A549 (cell line): ENCODE measurements at regions not wholly inside any gene's neighbourhood (a gene's known extent, or its start where the extent isn't known, plus 50 kb on each side); places are given as distances from the start of the nearest gene placed in this dataset.

ENCODE experiments used
- ATAC-seq, 2 experiments: fragments of 200-7000 bp in 1 of 2; fragments of >200 bp in 1 of 2; cut with Nextera tagmentation in 1 of 2; cut with Tn5 transposase in 1 of 2; 3 replicates each; pipeline versions ENCODE4 v1.8.0 to v1.9.1; 2018 to 2020; ENCODE audit warnings: mild to moderate bottlenecking in 1 of 2, moderate library complexity in 1 of 2
- CTCF ChIA-PET: fragments of 300-600 bp; sonication (Branson Sonifier 250); formaldehyde crosslinking; extraction: SDS; loops from one replicate; lab custom pipeline; 2021; ENCODE audit warnings: antibody characterized with exemption, inconsistent platforms; lab: Yijun Ruan, JAX
- POLR2A ChIA-PET: fragments of 350-600 bp; formaldehyde crosslinking; extraction: SDS; loops from one replicate; lab custom pipeline; 2021; ENCODE audit warnings: antibody characterized with exemption, inconsistent platforms; lab: Yijun Ruan, JAX
- DNase-seq, 2 experiments: peaks; one replicate each; pipeline versions ENCODE4 v3.0.0 to v3.0.0-alpha.2; 2011 to 2016; ENCODE audit warnings: low read depth in 1 of 2, low spot score in 1 of 2
- FAIRE-seq: peaks from 2 replicates; lab custom pipeline; 2011; peaks lifted over from hg19 to GRCh38; lab: Jason Lieb, UNC
- H3K27ac ChIP-seq, 2 experiments: fragments of >200 bp; sonication (Bioruptor Twin); formaldehyde crosslinking; 3 replicates each; pipeline ENCODE4 v1.5.1; 2016 to 2017
- H3K4me1 ChIP-seq: fragments of >200 bp; sonication (Bioruptor Twin); formaldehyde crosslinking; 3 replicates; pipeline ENCODE4 v1.6.1; 2016
- H3K4me2 ChIP-seq: fragments of >200 bp; sonication (Bioruptor Twin); formaldehyde crosslinking; 3 replicates; pipeline ENCODE4 v1.6.1; 2016
- H3K4me3 ChIP-seq: fragments of >200 bp; sonication (Bioruptor Twin); formaldehyde crosslinking; 3 replicates; pipeline ENCODE4 v1.5.1; 2016
- H3K9me3 ChIP-seq: fragments of >200 bp; sonication (Bioruptor Twin); formaldehyde crosslinking; 3 replicates; pipeline ENCODE4 v1.6.1; 2016
- CHD4 ChIP-seq: fragments of 200-600 bp; sonication (generic); IDR thresholded peaks from 2 replicates; pipeline ENCODE4 v1.6.1; 2016; ENCODE audit warnings: antibody characterized with exemption, mild to moderate bottlenecking, borderline replicate concordance
- EHF ChIP-seq: fragments of 250-450 bp; sonication (Bioruptor Pico); IDR thresholded peaks from 2 replicates; pipeline ENCODE4 v1.5.0; 2020; ENCODE audit warnings: mild to moderate bottlenecking
- FOSL2 ChIP-seq, 2 experiments: fragments of 450-650 bp in 1 of 2; fragments of >200 bp in 1 of 2; sonication (Bioruptor Twin) in 1 of 2; formaldehyde crosslinking; IDR thresholded peaks; 2 replicates each; pipeline versions ENCODE4 v1.5.0 to v1.6.1; 2016 to 2020; ENCODE audit warnings: mild to moderate bottlenecking in 1 of 2, moderate library complexity in 1 of 2
- HEYL ChIP-seq: fragments of 250-450 bp; sonication (Bioruptor Pico); IDR thresholded peaks from 2 replicates; pipeline ENCODE4 v1.8.0; 2021; ENCODE audit warnings: mild to moderate bottlenecking, moderate library complexity
- JUNB ChIP-seq: fragments of >200 bp; sonication (Bioruptor Twin); formaldehyde crosslinking; IDR thresholded peaks from 2 replicates; pipeline ENCODE4 v1.6.1; 2016
- KDM5A ChIP-seq: fragments of 200-600 bp; sonication (generic); IDR thresholded peaks from 2 replicates; pipeline ENCODE4 v1.6.1; 2016; ENCODE audit warnings: antibody characterized with exemption, mild to moderate bottlenecking
- MAFK ChIP-seq: fragments of 450-650 bp; IDR thresholded peaks from 2 replicates; pipeline ENCODE4 v1.6.1; 2014; ENCODE audit not compliant: partially characterized antibody
- MAZ ChIP-seq: fragments of 150-350 bp; IDR thresholded peaks from 2 replicates; pipeline ENCODE4 v1.6.1; 2014; ENCODE audit warnings: antibody characterized with exemption, low read depth, low read length, borderline replicate concordance
- NPAS2 ChIP-seq: fragments of 250-450 bp; sonication (Bioruptor Pico); IDR thresholded peaks from 2 replicates; pipeline ENCODE4 v1.8.0; 2022; ENCODE audit warnings: mild to moderate bottlenecking, moderate library complexity, borderline replicate concordance
- NR3C1 ChIP-seq: fragments of >200 bp; sonication (Bioruptor Twin); formaldehyde crosslinking; IDR thresholded peaks from 3 replicates; pipeline ENCODE4 v1.6.1; 2017
- POLR2AphosphoS2 ChIP-seq: conservative IDR thresholded peaks from 2 replicates; pipeline ENCODE4 v1.6.1; 2012; ENCODE audit warnings: low read length, improper control_type of control experiment, inconsistent platforms
- RARB ChIP-seq: fragments of 250-450 bp; sonication (Bioruptor Pico); IDR thresholded peaks from 2 replicates; pipeline ENCODE4 v1.8.0; 2021; ENCODE audit warnings: mild to moderate bottlenecking, moderate library complexity
- RCOR1 ChIP-seq: fragments of 150-350 bp; IDR thresholded peaks from 2 replicates; pipeline ENCODE4 v1.6.1; 2014; ENCODE audit warnings: antibody characterized with exemption, low read length, low read depth
- RFX5 ChIP-seq: fragments of 450-650 bp; IDR thresholded peaks from 2 replicates; pipeline ENCODE4 v1.7.1; 2014; ENCODE audit warnings: antibody characterized with exemption, mild to moderate bottlenecking, moderate library complexity
- SMC3 ChIP-seq: fragments of >200 bp; sonication (Bioruptor Twin); formaldehyde crosslinking; IDR thresholded peaks from 3 replicates; pipeline ENCODE4 v1.6.1; 2018; ENCODE audit warnings: inconsistent platforms
- SREBF2 ChIP-seq: fragments of 450-650 bp; IDR thresholded peaks from 2 replicates; pipeline ENCODE4 v1.6.1; 2014; ENCODE audit warnings: mild to moderate bottlenecking, moderate library complexity
- TFCP2L1 ChIP-seq: fragments of 250-450 bp; sonication (Bioruptor Pico); IDR thresholded peaks from 2 replicates; pipeline ENCODE4 v1.5.0; 2021; ENCODE audit warnings: mild to moderate bottlenecking
- ZFP36 ChIP-seq: fragments of 450-650 bp; IDR thresholded peaks from 2 replicates; pipeline ENCODE4 v1.6.1; 2014; ENCODE audit warnings: borderline replicate concordance; ENCODE audit not compliant: partially characterized antibody
- ZSCAN20 ChIP-seq: fragments of 250-450 bp; sonication (Bioruptor Pico); IDR thresholded peaks from 2 replicates; pipeline ENCODE4 v1.8.0; 2022; ENCODE audit warnings: mild to moderate bottlenecking, moderate library complexity
- WGBS: methylation state at CpG from one replicate; pipeline ENCODE4 v1.1.6; 2017; ENCODE audit errors: missing lambda C conversion rate; 5-methylcytosine and 5-hydroxymethylcytosine counted together
- TF ChIP-seq, protein P1 (sequence below): fragments of 250-450 bp; sonication (Bioruptor Pico); IDR thresholded peaks from 2 replicates; pipeline ENCODE4 v1.5.0; 2020; ENCODE audit warnings: low read depth, mild to moderate bottlenecking, moderate library complexity
- TF ChIP-seq, protein P2 (sequence below): fragments of 200-600 bp; sonication (generic); IDR thresholded peaks from 2 replicates; pipeline ENCODE4 v1.6.1; 2016; ENCODE audit warnings: antibody characterized with exemption, mild to moderate bottlenecking, moderate library complexity
- TF ChIP-seq, protein P3 (sequence below): IDR thresholded peaks from 2 replicates; pipeline ENCODE4 v1.6.1; 2012; ENCODE audit warnings: low read depth, borderline replicate concordance
- TF ChIP-seq, protein P4 (sequence below): fragments of >200 bp; sonication (Bioruptor Twin); formaldehyde crosslinking; IDR thresholded peaks from 3 replicates; pipeline ENCODE4 v1.5.1; 2016
- TF ChIP-seq, protein P5 (sequence below): fragments of 250-450 bp; sonication (Bioruptor Pico); IDR thresholded peaks from 2 replicates; pipeline ENCODE4 v1.5.0; 2021; ENCODE audit warnings: mild to moderate bottlenecking, moderate library complexity, borderline replicate concordance

DNA sequence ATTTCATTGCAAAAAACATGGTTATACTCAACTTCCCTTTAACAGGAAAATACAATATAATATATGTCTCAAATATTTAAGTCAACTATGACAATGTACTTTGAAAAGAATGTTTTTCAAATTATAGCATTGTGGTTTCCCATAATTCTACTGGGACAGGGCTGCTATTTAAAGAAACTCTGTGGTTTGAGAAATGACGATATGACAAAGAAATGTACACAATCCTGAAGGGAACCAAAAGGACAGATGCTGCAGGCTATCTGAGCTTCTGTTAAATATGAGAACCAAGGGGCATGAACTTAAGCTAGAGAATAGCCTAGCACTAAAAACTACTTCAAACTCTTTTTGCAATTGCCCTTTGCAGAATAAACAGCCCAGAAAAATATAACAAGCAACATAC lies 415.9 kb downstream of the GRB14 start:
- no peak overlapping the region for H3K4me3 ChIP-seq
- CTCF ChIA-PET, result no interaction called here
- FAIRE-seq (no peak), ATAC-seq (no peak), DNase-seq (peak in 1 of 2 experiments; percentile 1)
- TF ChIP-seq SMC3, result no peak
- TF ChIP-seq HEYL (CRISPR knock-in tag), result no peak
- no peak for TF ChIP-seq RARB (CRISPR knock-in tag)
- no peak for TF ChIP-seq RCOR1
- TF ChIP-seq ZFP36, result no peak
- TF ChIP-seq, protein P1, sequence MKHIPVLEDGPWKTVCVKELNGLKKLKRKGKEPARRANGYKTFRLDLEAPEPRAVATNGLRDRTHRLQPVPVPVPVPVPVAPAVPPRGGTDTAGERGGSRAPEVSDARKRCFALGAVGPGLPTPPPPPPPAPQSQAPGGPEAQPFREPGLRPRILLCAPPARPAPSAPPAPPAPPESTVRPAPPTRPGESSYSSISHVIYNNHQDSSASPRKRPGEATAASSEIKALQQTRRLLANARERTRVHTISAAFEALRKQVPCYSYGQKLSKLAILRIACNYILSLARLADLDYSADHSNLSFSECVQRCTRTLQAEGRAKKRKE (CRISPR knock-in tag), result no peak
- TF ChIP-seq KDM5A, result no peak
- TF ChIP-seq NPAS2 (CRISPR knock-in tag), result no peak
- TF ChIP-seq JUNB, result no peak
- no peak for TF ChIP-seq MAZ
- TF ChIP-seq, protein P2, sequence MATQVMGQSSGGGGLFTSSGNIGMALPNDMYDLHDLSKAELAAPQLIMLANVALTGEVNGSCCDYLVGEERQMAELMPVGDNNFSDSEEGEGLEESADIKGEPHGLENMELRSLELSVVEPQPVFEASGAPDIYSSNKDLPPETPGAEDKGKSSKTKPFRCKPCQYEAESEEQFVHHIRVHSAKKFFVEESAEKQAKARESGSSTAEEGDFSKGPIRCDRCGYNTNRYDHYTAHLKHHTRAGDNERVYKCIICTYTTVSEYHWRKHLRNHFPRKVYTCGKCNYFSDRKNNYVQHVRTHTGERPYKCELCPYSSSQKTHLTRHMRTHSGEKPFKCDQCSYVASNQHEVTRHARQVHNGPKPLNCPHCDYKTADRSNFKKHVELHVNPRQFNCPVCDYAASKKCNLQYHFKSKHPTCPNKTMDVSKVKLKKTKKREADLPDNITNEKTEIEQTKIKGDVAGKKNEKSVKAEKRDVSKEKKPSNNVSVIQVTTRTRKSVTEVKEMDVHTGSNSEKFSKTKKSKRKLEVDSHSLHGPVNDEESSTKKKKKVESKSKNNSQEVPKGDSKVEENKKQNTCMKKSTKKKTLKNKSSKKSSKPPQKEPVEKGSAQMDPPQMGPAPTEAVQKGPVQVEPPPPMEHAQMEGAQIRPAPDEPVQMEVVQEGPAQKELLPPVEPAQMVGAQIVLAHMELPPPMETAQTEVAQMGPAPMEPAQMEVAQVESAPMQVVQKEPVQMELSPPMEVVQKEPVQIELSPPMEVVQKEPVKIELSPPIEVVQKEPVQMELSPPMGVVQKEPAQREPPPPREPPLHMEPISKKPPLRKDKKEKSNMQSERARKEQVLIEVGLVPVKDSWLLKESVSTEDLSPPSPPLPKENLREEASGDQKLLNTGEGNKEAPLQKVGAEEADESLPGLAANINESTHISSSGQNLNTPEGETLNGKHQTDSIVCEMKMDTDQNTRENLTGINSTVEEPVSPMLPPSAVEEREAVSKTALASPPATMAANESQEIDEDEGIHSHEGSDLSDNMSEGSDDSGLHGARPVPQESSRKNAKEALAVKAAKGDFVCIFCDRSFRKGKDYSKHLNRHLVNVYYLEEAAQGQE, result no peak
- no peak overlapping the region for H3K27ac ChIP-seq
- H3K4me1 ChIP-seq, result no peaks in the 10 kb centered on the region
- no peaks in the 10 kb centered on the region for H3K9me3 ChIP-seq
- POLR2A ChIA-PET, result no interaction called here
- no peak overlapping the region for H3K4me2 ChIP-seq
- 5% methylated on average over 1 of the region's 1 CpG for WGBS

DNA sequence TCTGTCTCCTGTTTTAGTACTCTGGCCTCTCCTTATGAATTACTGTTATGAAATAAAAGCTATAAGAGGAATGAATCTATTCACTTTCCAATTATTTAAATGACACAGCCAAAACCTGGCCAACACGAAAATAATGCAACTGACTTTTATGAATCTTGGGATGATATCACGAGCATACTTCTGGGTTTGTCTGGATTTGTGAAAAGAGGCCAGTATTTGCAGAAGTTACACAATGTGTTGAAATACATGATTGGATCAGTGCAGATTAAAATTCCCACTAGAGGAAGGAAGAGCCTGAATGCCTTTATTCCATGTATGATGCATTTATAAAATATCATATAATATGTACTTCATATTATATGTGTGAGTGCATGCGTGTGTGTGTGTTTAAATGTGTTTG lies 418.2 kb downstream of the GRB14 start:
- TF ChIP-seq CHD4 (no peak), SREBF2 (no peak), TFCP2L1 (CRISPR knock-in tag) (no peak), MAZ (no peak), POLR2AphosphoS2 (no peak), JUNB (no peak), NPAS2 (CRISPR knock-in tag) (no peak), ZSCAN20 (CRISPR knock-in tag) (no peak), NR3C1 (no peak), RFX5 (no peak), HEYL (CRISPR knock-in tag) (no peak), EHF (no peak), FOSL2 (IDR thresholded peaks at IDR 0.05) (no peak), FOSL2 (CRISPR knock-in tag; IDR thresholded peaks at IDR 0.05) (no peak), RCOR1 (no peak), MAFK (no peak)
- TF ChIP-seq, protein P3, sequence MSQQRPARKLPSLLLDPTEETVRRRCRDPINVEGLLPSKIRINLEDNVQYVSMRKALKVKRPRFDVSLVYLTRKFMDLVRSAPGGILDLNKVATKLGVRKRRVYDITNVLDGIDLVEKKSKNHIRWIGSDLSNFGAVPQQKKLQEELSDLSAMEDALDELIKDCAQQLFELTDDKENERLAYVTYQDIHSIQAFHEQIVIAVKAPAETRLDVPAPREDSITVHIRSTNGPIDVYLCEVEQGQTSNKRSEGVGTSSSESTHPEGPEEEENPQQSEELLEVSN, result no peak
- TF ChIP-seq, protein P4, sequence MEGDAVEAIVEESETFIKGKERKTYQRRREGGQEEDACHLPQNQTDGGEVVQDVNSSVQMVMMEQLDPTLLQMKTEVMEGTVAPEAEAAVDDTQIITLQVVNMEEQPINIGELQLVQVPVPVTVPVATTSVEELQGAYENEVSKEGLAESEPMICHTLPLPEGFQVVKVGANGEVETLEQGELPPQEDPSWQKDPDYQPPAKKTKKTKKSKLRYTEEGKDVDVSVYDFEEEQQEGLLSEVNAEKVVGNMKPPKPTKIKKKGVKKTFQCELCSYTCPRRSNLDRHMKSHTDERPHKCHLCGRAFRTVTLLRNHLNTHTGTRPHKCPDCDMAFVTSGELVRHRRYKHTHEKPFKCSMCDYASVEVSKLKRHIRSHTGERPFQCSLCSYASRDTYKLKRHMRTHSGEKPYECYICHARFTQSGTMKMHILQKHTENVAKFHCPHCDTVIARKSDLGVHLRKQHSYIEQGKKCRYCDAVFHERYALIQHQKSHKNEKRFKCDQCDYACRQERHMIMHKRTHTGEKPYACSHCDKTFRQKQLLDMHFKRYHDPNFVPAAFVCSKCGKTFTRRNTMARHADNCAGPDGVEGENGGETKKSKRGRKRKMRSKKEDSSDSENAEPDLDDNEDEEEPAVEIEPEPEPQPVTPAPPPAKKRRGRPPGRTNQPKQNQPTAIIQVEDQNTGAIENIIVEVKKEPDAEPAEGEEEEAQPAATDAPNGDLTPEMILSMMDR, result no peak
- TF ChIP-seq, protein P5, sequence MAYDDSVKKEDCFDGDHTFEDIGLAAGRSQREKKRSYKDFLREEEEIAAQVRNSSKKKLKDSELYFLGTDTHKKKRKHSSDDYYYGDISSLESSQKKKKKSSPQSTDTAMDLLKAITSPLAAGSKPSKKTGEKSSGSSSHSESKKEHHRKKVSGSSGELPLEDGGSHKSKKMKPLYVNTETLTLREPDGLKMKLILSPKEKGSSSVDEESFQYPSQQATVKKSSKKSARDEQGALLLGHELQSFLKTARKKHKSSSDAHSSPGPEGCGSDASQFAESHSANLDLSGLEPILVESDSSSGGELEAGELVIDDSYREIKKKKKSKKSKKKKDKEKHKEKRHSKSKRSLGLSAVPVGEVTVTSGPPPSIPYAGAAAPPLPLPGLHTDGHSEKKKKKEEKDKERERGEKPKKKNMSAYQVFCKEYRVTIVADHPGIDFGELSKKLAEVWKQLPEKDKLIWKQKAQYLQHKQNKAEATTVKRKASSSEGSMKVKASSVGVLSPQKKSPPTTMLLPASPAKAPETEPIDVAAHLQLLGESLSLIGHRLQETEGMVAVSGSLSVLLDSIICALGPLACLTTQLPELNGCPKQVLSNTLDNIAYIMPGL (CRISPR knock-in tag), result no peak
- H3K4me3 ChIP-seq, result no peak overlapping the region
- H3K4me1 ChIP-seq, result no peaks in the 10 kb centered on the region
- whole genome bisulfite sequencing, result 43% methylated on average over 3 of the region's 3 CpGs
- ATAC-seq, result no peak
- POLR2A ChIA-PET, result no interaction called here
- CTCF ChIA-PET, result interaction anchor here (0.7 to 1.0 kb wide), 2 partner anchors 17 to 408 kb away, joined by 3 to 4 read pairs; no protein-coding TSS in a partner anchor
- no peak for FAIRE-seq
- DNase-seq, result no peak
- H3K9me3 ChIP-seq, result no peaks in the 10 kb centered on the region
- no peak overlapping the region for H3K4me2 ChIP-seq
- H3K27ac ChIP-seq, result no peak overlapping the region
